Heart left ventricle (tissue), 16 donors: ENCODE measurements at regions not wholly inside any gene's neighbourhood (a gene's known extent, or its start where the extent isn't known, plus 50 kb on each side); places are given as distances from the start of the nearest gene placed in this dataset.

ENCODE experiments used
- ATAC-seq, 4 donors: fragments of 200-7000 bp; cut with Tn5 transposase; one replicate each; pipeline ENCODE4 v1.9.1; 2020 to 2022; ENCODE audit warnings: moderate library complexity in 4 of 4, mild to moderate bottlenecking in 3 of 4, moderate number of reproducible peaks in 1 of 4
- DNase-seq, 5 donors: peaks; one replicate each; pipeline ENCODE4 v3.0.0-alpha.2; 2020
- H3K27ac ChIP-seq, 12 donors: fragments of 200-600 bp; sonication (generic) in 4 of 12; one replicate each; pipeline versions ENCODE4 v1.5.0 to v1.8.0; 2016 to 2022; ENCODE audit warnings: mild to moderate bottlenecking in 2 of 12
- H3K27me3 ChIP-seq, 9 donors: fragments of 200-600 bp; sonication (generic) in 2 of 9; one replicate each; pipeline versions ENCODE4 v1.5.1 to v1.8.0; 2016 to 2022; ENCODE audit warnings: mild to moderate bottlenecking in 3 of 9
- H3K36me3 ChIP-seq, 9 donors: fragments of 200-600 bp; sonication (generic) in 2 of 9; one replicate each; pipeline versions ENCODE4 v1.5.0 to v1.8.0; 2018 to 2022; ENCODE audit warnings: mild to moderate bottlenecking in 2 of 9
- H3K4me1 ChIP-seq, 12 donors: fragments of 200-600 bp; sonication (generic) in 4 of 12; one replicate each; pipeline versions ENCODE4 v1.5.0 to v1.8.0; 2016 to 2022; ENCODE audit warnings: mild to moderate bottlenecking in 3 of 12
- H3K4me3 ChIP-seq, 12 donors: fragments of 200-600 bp; sonication (generic) in 4 of 12; one replicate each; pipeline versions ENCODE4 v1.5.0 to v1.8.0; 2017 to 2022; ENCODE audit warnings: mild to moderate bottlenecking in 9 of 12, moderate library complexity in 4 of 12
- H3K9me3 ChIP-seq, 12 donors: fragments of 200-600 bp; sonication (generic) in 4 of 12; one replicate each; pipeline versions ENCODE4 v1.5.0 to v1.8.0; 2016 to 2022; ENCODE audit warnings: mild to moderate bottlenecking in 1 of 12
- POLR2A ChIP-seq, 2 donors: fragments of 450-650 bp; IDR thresholded peaks; one replicate each; pipeline ENCODE4 v1.6.1; 2017; ENCODE audit warnings: antibody characterized with exemption in 2 of 2, mild to moderate bottlenecking in 2 of 2, moderate library complexity in 2 of 2
- WGBS, 4 donors: extraction: QIAGEN DNeasy Blood & Tissue Kit in 2 of 4; methylation state at CpG; one replicate each; pipeline versions ENCODE4 v1.1.5 to v1.1.7; 2013 to 2018; 5-methylcytosine and 5-hydroxymethylcytosine counted together
- intact Hi-C, 10 donors: fragments of 100-400 bp; cut with DNase I; formaldehyde crosslinking; loops; one replicate each; pipeline versions ENCODE4 v1.11.1 to v1.14.2; 2022
- TF ChIP-seq, protein P1 (sequence below), 12 donors: fragments of 200-600 bp; sonication (generic) in 4 of 12; IDR thresholded peaks; one replicate each; pipeline versions ENCODE4 v1.5.0 to v1.8.0; 2018 to 2022; ENCODE audit warnings: antibody characterized with exemption in 12 of 12, mild to moderate bottlenecking in 5 of 12
- donor health status: ischemic (EF 13 %, LVEDD 7.1; RV severe dilation, severe dysfunction).
- donor health status: healthy with polysubstance abuse.
- donor health status: DM: no; HTN: yes; CAD: no.
- donor health status: DM: no; HTN: no; CAD: no.
- donor health status: ischemic (EF 25% LVEDD 6.9; RV normal size, moderate dysfunction).
- donor health status: ischemic (EF 25% LVEDD 5.7; RV mildly dilated, moderate dysfunction).
- donor health status: healthy.
- donor health status: DM: yes; HTN: yes; CAD: no.
- donor health status: ischemic (EF 35%, LVEDD 5.7; RV mildly dilated, moderate dysfunction).
- donor health status: nonischemic (EF 11% LVEDD 7.7; RV severe dilation, severe dysfunction).
- donor health status: DM: yes; HTN: yes; CAD: no.
- donor health status: PGD.
- donor health status: ischemic (EF 29% LVEDD 5.4; RV normal size, mild dysfunction).
- donor health status: nonischemic (EF 23%, LVEDD 6.1; RV moderate dilation, normal function).

DNA sequence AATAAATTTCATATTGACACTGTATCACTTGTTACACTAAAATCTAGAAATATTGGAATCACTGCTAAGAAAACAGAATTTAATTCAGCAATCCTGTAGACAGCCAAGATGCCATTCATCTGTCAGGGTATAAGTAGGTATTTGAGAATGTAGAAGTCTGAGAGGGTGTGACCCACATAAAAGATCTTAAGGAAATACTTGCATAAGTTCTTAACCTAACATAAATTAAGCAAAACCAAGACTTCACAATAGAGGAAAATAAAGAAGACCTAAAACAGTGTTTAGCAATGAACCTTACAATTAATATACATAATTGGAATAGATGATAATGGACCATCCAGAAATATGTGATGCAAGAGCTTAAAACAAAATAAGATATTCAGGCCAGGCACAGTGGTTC, 636.2 kb downstream of the TBC1D4 start:
- no peak overlapping the region for H3K4me3 ChIP-seq
- H3K36me3 ChIP-seq = no peaks in the 10 kb centered on the region
- TF ChIP-seq, protein P1, sequence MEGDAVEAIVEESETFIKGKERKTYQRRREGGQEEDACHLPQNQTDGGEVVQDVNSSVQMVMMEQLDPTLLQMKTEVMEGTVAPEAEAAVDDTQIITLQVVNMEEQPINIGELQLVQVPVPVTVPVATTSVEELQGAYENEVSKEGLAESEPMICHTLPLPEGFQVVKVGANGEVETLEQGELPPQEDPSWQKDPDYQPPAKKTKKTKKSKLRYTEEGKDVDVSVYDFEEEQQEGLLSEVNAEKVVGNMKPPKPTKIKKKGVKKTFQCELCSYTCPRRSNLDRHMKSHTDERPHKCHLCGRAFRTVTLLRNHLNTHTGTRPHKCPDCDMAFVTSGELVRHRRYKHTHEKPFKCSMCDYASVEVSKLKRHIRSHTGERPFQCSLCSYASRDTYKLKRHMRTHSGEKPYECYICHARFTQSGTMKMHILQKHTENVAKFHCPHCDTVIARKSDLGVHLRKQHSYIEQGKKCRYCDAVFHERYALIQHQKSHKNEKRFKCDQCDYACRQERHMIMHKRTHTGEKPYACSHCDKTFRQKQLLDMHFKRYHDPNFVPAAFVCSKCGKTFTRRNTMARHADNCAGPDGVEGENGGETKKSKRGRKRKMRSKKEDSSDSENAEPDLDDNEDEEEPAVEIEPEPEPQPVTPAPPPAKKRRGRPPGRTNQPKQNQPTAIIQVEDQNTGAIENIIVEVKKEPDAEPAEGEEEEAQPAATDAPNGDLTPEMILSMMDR (IDR thresholded peaks at IDR 0.05) = no peak
- TF ChIP-seq POLR2A (IDR thresholded peaks at IDR 0.05) = no peak
- H3K27me3 ChIP-seq = no peaks in the 10 kb centered on the region
- no peak for DNase-seq
- H3K9me3 ChIP-seq = peaks cover 0 to 17% (median 5%) of the 10 kb centered on the region in 12 donors
- no peaks in the 10 kb centered on the region for H3K4me1 ChIP-seq
- no peak overlapping the region for H3K27ac ChIP-seq
- no peak for ATAC-seq
- intact Hi-C loops = no loop called here

DNA sequence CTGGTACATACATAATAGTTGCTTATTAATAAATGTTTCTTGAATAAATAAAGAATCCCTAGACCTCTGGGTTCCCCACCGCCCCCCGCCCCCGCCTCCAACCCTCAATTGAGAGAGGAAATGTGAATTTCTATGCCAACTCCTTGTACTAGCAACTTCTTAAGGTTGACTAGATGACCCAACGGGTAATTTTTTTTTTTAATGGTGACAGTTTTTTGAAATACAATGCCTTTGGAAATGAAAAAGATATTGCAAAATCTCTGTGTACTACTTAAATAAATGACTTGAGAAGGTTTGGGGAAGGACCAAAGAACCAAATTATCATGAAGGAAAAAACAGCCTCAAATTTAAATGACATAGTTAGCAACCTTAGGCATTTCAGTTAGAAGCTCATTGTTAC, 640.3 kb downstream of the TBC1D4 start:
- Histone ChIP-seq H3K4me3 (no peak overlapping the region), H3K27me3 (no peaks in the 10 kb centered on the region), H3K36me3 (no peaks in the 10 kb centered on the region), H3K9me3 (no peaks in the 10 kb centered on the region), H3K4me1 (no peaks in the 10 kb centered on the region), H3K27ac (no peak overlapping the region)
- intact Hi-C loops = no loop called here
- ATAC-seq (no peak), DNase-seq (no peak)
- 90 to 96% (median 93%) methylated on average over 4 of the region's 4 CpGs for WGBS, 4 donors
- no peak for TF ChIP-seq POLR2A (IDR thresholded peaks at IDR 0.05)
- TF ChIP-seq, protein P1 (IDR thresholded peaks at IDR 0.05) = no peak

DNA sequence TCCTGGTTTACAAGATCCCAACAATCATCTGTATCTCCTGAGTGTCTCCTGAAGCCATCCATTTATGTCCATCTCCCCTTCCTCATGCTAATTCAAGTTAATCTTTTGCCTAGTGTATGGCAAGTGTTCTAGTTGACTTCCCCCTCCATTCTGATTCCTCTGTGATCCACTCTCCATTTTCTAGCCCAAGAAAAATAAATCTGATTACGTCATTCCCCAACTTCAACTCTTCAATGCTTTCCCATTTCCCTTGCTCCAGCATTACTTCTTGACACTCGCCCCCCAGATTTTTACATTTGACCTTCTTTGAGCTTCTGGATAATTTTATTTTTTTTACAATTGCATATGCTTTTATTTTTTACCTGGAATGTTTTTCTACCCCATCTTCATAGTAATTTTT, 640.8 kb downstream of the TBC1D4 start:
- Histone ChIP-seq H3K36me3 (no peaks in the 10 kb centered on the region), H3K9me3 (no peaks in the 10 kb centered on the region), H3K27ac (no peak overlapping the region), H3K27me3 (no peaks in the 10 kb centered on the region), H3K4me1 (no peaks in the 10 kb centered on the region), H3K4me3 (no peak overlapping the region)
- no peak for DNase-seq
- TF ChIP-seq POLR2A (IDR thresholded peaks at IDR 0.05) = no peak
- TF ChIP-seq, protein P1 (IDR thresholded peaks at IDR 0.05) = no peak
- no peak for ATAC-seq
- intact Hi-C loops = no loop called here
- WGBS, 4 donors = 86 to 94% (median 92%) methylated on average over 2 of the region's 2 CpGs

DNA sequence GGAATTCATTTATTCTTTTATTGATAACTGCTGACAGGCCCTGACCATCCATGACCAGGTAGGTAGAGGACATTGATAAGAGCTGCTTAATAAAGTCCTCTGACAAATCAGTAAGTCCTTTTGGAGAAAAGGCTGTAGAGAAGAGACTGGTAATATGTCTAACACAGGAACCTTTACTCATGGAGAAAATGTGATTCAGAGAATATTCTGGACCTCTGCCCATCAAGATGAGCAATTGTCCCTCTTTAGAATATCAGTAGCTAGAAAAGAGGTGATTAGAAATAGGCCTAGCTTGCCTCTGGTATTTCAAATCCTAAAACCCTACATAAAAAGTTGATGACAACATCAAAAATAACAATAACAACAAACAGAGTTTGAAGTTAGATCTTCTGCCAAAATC, 642.3 kb downstream of the TBC1D4 start:
- Histone ChIP-seq H3K27ac (no peak overlapping the region), H3K4me1 (no peaks in the 10 kb centered on the region), H3K36me3 (no peaks in the 10 kb centered on the region), H3K9me3 (no peaks in the 10 kb centered on the region), H3K27me3 (no peaks in the 10 kb centered on the region), H3K4me3 (no peak overlapping the region)
- intact Hi-C loops = no loop called here
- ATAC-seq = no peak
- TF ChIP-seq POLR2A (IDR thresholded peaks at IDR 0.05) = no peak
- TF ChIP-seq, protein P1 (IDR thresholded peaks at IDR 0.05) = no peak
- no peak for DNase-seq
